Left colon (tissue), 2 donors: ENCODE measurements at regions not wholly inside any gene's neighbourhood (a gene's known extent, or its start where the extent isn't known, plus 50 kb on each side); places are given as distances from the start of the nearest gene placed in this dataset.
"Not testable (repeated sequence)": the region's sequence is repeated elsewhere in the genome, so short reads cannot be mapped to it uniquely, and the experiment has no call there.

Experiments
- ATAC-seq: fragments of 200-7000 bp; cut with Tn5 transposase; one replicate; pipeline ENCODE4 v1.9.1; 2020; ENCODE audit warnings: mild to moderate bottlenecking, moderate library complexity
- DNase-seq, 2 donors: peaks; one replicate each; pipeline ENCODE4 v3.0.0-alpha.2; 2020
- intact Hi-C, 2 donors: fragments of 100-400 bp; cut with DNase I in 1 of 2; cut with micrococcal nuclease in 1 of 2; formaldehyde crosslinking; loops; one replicate each; pipeline versions ENCODE4 v1.11.2 to v1.14.0; 2022; cut with DNase I, micrococcal nuclease
- donor health status: DM: no; HTN: no; CAD: no.
- donor health status: DM: yes; HTN: yes; CAD: no.

DNA sequence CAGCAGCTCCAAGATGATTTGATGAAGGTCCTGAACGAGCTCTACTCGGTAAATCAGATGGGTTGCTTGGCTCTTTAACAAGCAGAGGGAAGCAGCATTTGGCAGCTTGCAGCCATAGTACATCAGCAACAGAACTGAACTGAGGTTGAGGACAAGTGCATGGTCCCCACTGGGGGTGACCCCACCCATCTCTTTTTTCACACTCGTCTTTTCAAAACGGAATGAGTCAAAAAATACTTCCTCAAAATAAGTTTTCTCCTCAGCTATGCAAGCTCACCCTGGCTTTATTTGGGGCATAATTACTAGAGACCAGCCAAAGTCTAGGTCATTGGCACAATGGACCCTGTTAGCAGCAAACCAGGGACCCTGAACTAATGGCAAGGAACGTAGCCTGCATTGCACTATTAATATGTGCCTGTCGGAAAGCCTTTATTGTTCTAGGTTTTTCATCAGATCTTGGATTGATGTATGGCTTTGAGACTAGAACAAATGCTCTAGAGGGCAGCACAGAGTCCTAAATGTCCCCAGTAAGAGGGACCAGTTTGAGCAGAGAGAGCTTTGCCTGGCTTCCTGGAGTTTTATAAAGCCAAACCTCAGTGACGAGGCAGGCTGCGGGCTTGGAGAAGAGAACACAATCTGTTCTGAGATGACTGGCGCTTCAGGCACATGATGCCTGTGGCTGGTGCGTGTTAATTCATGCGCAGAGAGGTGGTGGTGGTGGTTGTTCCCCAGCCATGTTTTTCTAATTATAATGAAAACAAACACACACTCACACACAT is 86.1 kb upstream of the IKBKE start:
- ATAC-seq (peak; percentile 76), DNase-seq (peak in 1 of 2 donors; percentile 15)

DNA sequence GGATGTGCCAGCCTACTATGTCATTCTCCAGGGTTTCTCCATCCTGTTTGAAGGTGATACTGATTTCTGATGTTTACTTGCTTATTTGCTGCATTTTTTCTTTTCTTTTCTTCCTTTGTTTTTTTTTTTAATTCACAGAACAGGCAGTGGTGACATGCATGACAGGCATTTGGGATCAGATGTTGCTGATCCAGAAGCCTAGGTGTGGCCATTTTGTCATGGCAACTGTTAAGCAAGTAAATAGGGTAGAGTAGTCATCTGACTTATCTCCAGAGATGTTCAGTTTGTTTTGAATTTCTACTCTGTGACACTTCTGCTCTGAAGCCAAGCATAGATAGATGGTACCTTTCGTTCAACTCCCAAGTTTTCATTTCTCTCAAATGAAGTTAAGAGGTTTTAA is 85.4 kb upstream of the IKBKE start:
- ATAC-seq, DNase-seq, intact Hi-C loops: not testable (repeated sequence)

More for the DNA sequence above, 86.1 kb upstream of the IKBKE start:
- intact Hi-C loops, result not testable (repeated sequence)

DNA sequence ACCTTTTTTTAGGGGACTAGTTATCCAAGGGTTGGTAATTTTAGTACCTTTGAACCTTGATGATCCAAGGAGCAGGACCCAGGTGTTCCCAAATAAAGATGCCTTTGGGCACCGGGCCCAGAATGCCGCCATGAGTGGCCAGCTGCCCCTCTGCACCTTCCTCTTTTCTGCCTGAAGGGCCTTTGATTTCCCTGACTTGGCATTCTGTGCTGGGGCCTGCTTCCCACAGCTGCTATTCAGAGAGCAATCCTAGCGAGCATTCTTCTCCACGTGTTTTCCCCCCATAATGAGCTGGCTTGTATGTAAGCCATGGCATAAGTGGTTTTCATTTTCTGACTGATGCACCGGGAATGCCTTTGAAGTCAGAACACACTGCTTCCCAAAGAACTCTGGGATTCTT is 82.6 kb upstream of the IKBKE start:
- ATAC-seq, DNase-seq, intact Hi-C loops: not testable (repeated sequence)

DNA sequence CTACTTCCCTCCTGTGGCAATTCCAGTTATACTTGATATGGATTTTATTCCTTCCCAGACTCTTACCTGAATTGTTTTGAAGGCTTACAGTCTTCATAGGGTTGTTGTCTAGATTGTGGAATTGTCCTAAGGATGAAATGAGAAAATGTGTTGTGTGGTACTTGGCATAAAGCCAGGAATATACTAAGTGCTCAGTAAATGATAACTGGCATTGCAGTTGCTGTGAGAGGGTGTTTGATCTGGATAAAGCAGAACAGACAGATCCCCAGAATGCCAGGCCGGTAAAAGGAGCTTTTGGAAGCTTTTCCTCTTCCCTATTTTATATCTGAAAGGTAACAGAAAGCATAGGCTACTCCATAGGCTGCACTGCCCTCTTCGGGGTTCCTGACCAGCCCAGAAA is 78.4 kb upstream of the IKBKE start:
- DNase-seq, intact Hi-C loops, ATAC-seq: not testable (repeated sequence)

DNA sequence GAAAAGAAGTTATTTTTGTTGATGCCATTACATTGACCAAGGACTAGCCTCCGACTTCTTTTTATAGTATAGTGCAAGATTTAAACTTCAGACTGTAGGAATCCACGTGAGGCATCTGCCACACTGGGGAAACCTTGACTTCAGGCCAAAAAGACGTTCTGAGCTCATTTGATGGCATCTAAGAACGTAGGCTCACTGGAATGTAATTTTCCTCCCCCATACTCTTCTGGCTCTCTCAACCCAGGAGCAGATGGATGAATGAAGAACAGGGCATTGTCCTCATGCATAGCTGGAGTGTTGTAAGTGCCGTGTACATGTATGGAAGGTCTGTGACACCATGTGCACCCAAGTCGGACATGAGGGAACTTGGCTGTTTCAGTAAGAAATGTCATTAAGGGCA is 72.8 kb upstream of the IKBKE start:
- DNase-seq, intact Hi-C loops, ATAC-seq: not testable (repeated sequence)

DNA sequence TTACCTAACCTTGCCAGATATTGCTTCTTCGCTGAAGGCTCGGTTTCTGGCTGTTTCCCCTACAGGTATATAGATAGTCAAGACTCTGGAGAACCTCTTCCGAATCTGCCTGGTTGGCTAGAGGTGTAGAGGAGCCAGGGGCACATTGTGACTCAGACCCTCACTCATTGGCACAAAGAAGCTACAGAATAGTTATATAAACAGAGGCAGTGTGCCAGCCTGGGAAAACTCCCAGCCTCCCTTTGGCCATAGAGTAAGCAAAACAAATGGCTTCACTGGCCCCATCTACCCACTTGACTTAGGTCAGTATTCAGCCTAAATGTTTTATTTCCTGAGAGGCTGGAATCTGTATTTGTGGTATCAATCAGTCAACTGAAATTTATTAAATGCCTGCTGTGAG is 72.0 kb upstream of the IKBKE start:
- intact Hi-C loops, ATAC-seq, DNase-seq: not testable (repeated sequence)

DNA sequence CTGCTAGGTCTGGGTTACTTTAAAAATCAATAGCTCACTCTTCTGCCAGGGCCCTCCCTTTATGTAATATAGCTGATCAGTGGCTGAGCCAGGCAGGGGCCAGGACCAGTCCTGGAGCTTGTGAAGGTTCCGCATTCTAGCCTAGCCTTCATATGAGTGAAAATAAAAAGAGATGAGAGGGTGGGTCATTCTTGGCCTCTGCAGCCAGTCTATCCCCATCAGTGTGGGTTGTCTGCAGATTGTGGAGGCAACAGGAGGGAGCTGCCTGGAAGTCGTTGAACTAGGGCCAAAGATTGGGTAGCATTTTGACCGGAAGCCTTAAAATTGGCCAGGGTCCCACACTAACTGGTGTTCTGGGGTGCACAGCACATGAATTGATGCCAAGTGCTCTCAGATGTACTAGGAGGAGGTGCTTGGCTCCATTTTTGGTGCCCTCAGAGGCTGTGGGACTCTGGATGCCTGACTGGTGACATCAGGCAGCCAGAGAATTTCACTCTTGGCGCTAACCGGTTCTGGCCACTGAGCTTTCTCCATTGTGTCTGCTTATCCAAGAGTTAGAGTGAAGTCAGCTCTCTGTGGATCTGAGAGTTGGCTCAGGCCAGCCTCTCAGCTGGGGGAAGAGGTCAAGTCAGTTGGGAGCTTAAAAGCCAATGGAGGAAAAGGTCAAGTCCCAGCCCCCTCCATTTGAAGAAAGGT is 66.5 kb upstream of the IKBKE start:
- ATAC-seq, result peak; percentile 14
- intact Hi-C loops, DNase-seq: not testable (repeated sequence)

DNA sequence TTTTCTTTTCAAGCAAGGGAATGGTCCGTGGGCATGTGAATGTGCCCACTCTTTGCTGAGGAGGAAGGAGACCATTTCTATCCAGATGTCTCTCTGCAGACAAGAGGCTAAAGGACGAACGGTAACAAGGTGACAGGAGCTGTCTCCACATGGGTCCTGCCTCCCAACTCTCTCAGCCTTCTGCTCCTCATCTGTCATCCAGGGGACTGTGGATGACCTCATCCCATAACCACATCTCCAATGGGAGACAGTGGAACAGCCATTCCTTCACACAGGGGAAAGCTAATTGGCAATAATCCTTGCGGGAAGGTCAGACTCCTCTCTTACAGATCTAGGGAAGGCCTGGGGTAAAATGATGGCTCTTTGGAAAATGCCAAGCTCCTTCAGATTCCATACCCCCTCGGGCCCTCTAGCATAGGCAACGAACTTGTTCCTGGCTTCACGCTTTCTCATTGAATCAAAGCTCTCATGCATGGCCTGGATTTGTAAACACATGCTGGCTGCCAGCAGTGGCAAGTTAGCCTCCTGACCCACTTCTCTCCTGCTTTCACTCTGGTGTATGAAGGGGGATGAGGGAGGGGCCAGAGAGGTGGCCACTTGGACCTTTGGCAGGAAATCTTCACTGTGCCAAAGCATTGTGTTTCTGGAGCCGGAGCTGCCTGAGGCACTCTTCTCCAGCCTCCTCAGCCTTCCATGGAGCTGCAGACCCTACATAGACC is 65.8 kb upstream of the IKBKE start:
- DNase-seq, ATAC-seq, intact Hi-C loops: not testable (repeated sequence)

DNA sequence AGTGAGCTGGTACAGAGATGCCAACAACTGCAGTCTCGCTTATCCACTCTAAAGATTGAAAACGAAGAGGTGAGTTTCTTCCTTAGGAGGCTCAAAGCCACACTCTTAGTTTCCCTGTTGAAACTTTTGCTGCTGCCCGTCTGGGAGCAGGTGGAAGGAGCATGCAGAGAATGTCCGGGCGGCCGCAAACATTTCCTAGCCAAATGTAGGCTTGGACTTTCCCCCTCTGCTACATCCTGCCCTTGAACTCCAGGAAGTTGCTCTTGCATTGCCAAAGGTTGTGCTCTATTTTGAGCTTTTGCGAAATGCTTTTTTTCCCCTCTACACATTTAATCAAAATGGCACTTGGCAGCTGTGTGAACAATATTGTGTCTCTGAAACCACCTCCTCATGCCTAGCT is 65.0 kb upstream of the IKBKE start:
- DNase-seq, intact Hi-C loops, ATAC-seq: not testable (repeated sequence)

DNA sequence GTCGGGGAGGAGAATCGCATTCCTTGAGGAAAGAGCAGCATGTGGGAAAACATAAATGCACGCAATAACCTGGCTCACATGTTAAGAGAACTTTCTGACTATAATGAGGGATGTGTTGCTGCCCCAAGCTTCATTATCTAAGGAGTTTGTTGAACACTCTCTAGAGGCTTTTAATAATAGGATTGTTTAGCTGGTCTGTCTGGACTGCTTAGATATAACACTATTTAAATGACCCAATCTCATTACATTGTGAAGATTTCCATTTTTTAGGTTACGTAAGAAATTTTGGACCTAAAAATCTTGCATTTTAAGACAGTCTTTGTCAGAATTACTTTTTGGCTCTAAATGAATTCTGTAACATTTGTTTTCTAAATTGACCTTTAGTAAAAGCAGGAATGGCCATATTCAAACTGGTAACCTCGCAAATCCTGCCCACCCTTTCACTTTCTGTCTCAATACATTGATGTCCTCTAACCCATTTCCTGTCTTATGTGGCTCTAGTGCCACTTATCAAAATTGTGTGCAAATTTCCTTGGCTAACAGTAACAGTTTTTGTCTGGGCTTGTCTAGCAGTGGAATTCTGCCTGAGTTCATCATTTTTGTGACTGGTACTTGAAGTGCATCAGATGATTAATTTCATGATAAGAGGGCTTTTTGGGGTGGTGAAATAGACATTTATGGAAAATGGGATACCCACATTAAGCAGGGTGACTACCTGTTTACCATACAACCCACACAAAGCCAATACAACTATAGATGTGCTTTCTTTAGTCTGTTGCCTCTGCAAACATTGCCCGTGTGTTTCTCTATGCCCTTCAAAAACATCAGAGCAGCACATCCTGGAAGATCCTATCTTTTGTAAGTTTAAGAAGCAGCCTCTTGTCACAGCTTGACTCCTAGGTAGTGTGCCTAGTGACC is 61.6 kb upstream of the IKBKE start:
- intact Hi-C loops, ATAC-seq, DNase-seq: not testable (repeated sequence)

DNA sequence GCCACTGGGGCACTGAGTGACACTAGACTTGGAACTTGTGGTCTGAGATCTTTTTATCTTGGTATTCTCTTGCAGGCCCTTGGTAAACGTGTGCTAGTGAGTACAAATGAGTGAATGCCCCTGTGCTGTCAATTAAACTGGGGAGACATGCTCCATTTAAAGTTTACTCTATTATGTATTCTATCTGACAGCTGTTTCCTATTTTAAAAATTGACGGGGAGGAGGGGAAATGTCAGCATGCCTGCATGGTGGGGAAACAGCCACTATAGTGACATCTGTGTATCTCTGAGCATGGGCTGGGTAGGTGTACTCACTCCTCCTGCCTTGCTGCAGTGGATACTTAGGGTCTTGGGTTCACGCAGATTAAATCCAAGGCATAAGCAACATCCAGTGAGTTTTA is 59.0 kb upstream of the IKBKE start:
- ATAC-seq (no peak), DNase-seq (no peak)
- intact Hi-C loops, result no loop called here

DNA sequence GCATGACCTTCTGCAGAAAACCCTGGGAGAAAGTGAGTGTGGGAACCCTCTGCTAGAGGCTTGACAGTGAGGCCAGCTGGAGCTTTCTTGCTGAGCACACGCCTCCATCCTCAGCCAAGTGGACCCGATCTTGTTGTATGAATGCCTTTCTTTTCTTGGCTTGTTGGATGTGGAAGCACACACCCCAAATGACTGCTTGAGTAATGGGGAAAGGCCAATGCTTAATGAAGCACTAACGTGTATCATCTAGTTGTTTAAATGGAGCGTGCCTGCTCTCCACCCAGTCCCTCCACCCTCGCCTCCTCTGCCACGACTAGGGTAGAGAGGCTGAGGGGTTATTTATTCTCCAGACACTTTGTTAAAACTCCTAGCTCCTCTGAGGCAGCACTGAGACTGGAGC is 54.3 kb upstream of the IKBKE start:
- intact Hi-C loops, result no loop called here
- DNase-seq (no peak), ATAC-seq (no peak)

DNA sequence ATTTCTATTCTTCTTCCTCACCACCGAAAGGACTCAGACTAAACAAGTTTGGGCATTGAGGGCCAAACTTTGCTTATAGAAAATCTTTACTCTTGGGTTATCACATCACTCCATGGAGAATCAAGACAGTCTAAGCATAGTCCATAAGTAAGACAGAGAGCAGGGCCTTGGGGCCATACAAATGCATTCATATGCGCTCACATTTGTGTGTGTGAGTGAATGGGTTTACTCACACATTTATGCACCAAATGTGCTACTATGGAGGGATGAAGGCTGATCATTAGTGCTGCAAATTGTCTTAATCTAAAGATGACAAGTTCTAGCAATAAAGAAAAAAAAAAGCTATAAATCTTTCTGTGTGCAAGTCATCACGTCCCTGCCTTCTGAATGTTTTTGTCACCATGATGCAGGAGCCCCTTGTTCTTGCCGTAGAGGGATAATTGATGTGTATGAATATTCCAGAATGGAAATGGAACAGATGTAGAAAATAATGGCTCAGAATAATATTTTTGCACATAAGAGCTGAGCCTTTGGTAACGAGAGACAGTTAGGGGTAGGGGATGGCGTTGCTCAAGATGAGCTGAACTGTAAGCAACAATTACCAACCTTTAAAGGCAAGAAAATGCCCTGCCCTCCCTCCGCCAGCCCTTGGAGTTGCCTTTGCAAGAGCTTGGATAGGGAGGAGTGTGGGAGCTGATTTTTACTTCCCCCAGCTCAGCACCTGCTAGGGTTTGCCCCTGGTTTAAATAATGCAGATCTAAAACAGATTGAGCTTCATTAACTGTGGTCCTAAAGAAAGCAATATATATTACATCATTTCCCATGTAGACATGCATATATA is 52.3 kb upstream of the IKBKE start:
- DNase-seq, result no peak
- intact Hi-C loops, result no loop called here
- no peak for ATAC-seq

DNA sequence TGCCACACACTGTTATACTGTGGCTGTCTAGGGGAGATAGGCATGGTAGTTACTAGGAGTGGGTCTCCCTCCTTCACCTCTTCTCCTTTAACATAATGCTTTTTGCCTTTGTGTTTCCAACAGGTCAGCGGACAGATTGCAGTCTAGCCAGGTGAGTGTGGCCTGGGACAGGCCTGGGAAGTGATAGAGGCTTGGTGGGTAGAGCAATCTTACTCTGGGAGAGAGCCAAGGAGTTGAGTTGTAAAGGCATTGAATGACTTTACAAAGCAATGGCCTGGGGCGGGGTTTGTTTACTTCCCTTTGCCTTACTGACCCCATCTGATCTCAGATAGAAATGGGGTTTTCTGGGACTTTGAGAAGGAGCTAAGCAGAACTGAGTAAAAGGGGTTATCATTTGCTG is 51.0 kb upstream of the IKBKE start:
- peak; percentile 70 to 76 for DNase-seq

DNA sequence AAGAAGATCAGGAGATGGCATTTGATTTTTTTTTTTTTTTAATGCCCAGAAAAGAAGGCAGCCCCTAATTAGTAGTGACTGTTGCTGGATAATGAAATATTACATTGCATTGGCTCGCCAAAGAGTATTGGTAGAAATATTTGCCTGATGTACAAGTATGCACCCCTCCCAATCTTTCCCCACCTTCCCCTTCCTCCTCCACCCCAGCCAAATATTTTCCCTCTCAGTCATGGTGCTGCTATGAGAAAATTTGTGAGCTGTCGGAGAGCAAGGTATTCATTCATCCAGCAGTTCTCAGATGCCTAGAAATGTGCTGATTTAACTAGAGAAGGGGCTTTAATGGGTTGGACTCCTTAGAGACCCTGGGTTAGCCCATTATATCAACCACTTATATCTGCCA is 50.5 kb upstream of the IKBKE start:
- DNase-seq (no peak), ATAC-seq (no peak)
- intact Hi-C loops, result no loop called here

More for the DNA sequence above, 51.0 kb upstream of the IKBKE start:
- peak; percentile 99 for ATAC-seq
- intact Hi-C loops, result no loop called here

DNA sequence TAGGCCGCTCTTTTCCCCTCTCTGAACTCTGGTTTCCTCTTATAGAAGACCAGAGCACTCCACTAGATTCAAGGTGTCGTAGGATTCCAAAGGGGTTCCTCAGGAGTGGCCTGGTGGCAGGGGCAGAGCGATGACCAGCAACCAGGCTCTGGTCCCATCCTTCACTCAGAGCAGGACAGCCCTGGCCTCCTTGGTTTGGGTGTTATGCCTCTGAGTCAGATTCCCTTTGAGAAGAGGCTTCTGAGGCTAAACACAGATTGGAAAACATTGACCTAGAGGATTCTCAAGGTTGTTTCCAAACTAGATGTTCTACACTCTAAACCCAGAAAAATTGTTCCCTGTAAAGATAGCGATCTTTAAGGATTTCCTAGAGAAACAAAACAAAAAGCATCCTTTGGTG is 49.8 kb upstream of the IKBKE start:
- ATAC-seq, result no peak
- intact Hi-C loops, result no loop called here
- no peak for DNase-seq
